ENCODE measurements at regions not wholly inside any gene's neighbourhood (a gene's known extent, or its start where the extent isn't known, plus 50 kb on each side); places are given as distances from the start of the nearest gene placed in this dataset.

DNA sequence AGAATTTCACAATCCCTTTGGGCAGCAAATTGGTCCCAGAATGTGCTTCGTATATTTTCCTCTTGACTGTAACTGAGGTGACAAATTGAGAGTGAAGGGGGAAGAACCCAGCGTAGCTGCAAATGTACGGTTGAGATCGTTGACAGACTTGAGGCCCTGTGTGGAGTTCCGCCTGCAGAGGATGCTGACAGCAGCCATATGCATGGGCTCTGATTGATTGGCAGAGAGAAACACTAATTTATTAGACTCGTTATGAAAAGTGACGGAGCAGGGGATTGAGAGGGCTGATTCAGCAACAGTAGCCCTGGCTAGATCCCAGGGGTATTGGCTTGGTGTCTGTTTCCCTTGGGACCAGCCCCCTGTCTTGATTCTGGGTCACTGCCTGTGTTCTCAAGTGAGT is 930.1 kb upstream of the EEF2KMT start:
- no peaks in the 10 kb centered on the region for H3K9me3 ChIP-seq (ENCODE audit: control insufficient read depth, insufficient read depth, low read depth, low read length)
- H3K4me1 ChIP-seq (ENCODE audit: control insufficient read depth, insufficient read depth, low read length), result no peaks in the 10 kb centered on the region
- ChIA-PET CTCF (no interaction called here), POLR2A (no interaction called here)
- TF ChIP-seq ZSCAN23 (tag by site-specific recombination; IDR thresholded peaks at IDR 0.05), result no peak
- TF ChIP-seq ZNF239 (tag by site-specific recombination; IDR thresholded peaks at IDR 0.05), result no peak
- no peak for TF ChIP-seq ZSCAN30 (tag by site-specific recombination; IDR thresholded peaks at IDR 0.05)
- H3K4me3 ChIP-seq (ENCODE audit: low read depth, low read length), result no peak overlapping the region
- no peak overlapping the region for H3K27ac ChIP-seq (ENCODE audit: extremely low read depth, low read depth, low read length)
- H3K36me3 ChIP-seq (ENCODE audit: control insufficient read depth in 2 of 2, insufficient read depth in 1 of 2, low read length in 2 of 2), result no peaks in the 10 kb centered on the region

DNA sequence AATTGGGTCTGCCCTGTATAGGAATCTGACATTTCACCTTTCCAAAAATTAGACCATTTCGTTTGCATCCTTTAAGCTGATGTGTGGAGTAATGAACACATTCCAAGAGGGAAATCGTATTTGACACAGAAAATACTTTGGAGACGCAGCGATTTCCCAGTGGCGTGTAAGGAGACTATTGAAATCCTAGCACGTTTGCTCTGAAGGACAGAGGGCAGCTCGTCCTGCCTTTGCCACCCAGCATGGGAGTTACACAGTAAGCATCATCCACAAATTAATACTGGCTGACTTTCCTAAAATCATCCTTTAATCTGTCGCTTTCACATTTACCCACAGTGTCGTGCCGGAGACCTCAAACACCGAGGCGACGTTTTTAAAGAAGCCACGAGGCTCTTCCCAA is 925.9 kb upstream of the EEF2KMT start:
- Histone ChIP-seq H3K4me1 (ENCODE audit: control insufficient read depth, insufficient read depth, low read length) (no peaks in the 10 kb centered on the region), H3K27ac (ENCODE audit: extremely low read depth, low read depth, low read length) (no peak overlapping the region), H3K4me3 (ENCODE audit: low read depth, low read length) (no peak overlapping the region), H3K9me3 (ENCODE audit: control insufficient read depth, insufficient read depth, low read depth, low read length) (no peaks in the 10 kb centered on the region), H3K36me3 (ENCODE audit: control insufficient read depth in 2 of 2, insufficient read depth in 1 of 2, low read length in 2 of 2) (no peaks in the 10 kb centered on the region)
- POLR2A ChIA-PET, result no interaction called here
- CTCF ChIA-PET, result interaction anchor here (0.7 kb wide), 1 partner anchor 13 kb away, joined by 4 read pairs; no protein-coding TSS in a partner anchor
- TF ChIP-seq, protein P1, sequence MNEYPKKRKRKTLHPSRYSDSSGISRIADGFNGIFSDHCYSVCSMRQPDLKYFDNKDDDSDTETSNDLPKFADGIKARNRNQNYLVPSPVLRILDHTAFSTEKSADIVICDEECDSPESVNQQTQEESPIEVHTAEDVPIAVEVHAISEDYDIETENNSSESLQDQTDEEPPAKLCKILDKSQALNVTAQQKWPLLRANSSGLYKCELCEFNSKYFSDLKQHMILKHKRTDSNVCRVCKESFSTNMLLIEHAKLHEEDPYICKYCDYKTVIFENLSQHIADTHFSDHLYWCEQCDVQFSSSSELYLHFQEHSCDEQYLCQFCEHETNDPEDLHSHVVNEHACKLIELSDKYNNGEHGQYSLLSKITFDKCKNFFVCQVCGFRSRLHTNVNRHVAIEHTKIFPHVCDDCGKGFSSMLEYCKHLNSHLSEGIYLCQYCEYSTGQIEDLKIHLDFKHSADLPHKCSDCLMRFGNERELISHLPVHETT (tag by site-specific recombination; IDR thresholded peaks at IDR 0.05), result no peak
- TF ChIP-seq ZNF791 (tag by site-specific recombination; IDR thresholded peaks at IDR 0.05) (no peak), ZNF560 (tag by site-specific recombination; IDR thresholded peaks at IDR 0.05; ENCODE audit: borderline replicate concordance) (no peak), ZNF514 (tag by site-specific recombination; IDR thresholded peaks at IDR 0.05) (no peak), ZFP69B (tag by site-specific recombination; IDR thresholded peaks at IDR 0.05) (no peak), ZFP41 (tag by site-specific recombination; IDR thresholded peaks at IDR 0.05; ENCODE audit: borderline replicate concordance) (no peak), ZNF274 (IDR thresholded peaks at IDR 0.05; ENCODE audit: low read length) (no peak), ZNF274 (tag by site-specific recombination; IDR thresholded peaks at IDR 0.05; ENCODE audit: borderline replicate concordance) (no peak), ZEB2 (tag by site-specific recombination; IDR thresholded peaks at IDR 0.05) (no peak), ZNF747 (tag by site-specific recombination; IDR thresholded peaks at IDR 0.05) (no peak), ZNF707 (tag by site-specific recombination; IDR thresholded peaks at IDR 0.05) (no peak), ZNF324 (tag by site-specific recombination; IDR thresholded peaks at IDR 0.05) (no peak), ZNF548 (tag by site-specific recombination; IDR thresholded peaks at IDR 0.05) (no peak), ZNF571 (tag by site-specific recombination; IDR thresholded peaks at IDR 0.05) (no peak), SCRT2 (tag by site-specific recombination; IDR thresholded peaks at IDR 0.05) (no peak), GFI1B (tag by site-specific recombination; IDR thresholded peaks at IDR 0.05) (no peak), ZSCAN23 (tag by site-specific recombination; IDR thresholded peaks at IDR 0.05) (no peak)
- TF ChIP-seq, protein P2, sequence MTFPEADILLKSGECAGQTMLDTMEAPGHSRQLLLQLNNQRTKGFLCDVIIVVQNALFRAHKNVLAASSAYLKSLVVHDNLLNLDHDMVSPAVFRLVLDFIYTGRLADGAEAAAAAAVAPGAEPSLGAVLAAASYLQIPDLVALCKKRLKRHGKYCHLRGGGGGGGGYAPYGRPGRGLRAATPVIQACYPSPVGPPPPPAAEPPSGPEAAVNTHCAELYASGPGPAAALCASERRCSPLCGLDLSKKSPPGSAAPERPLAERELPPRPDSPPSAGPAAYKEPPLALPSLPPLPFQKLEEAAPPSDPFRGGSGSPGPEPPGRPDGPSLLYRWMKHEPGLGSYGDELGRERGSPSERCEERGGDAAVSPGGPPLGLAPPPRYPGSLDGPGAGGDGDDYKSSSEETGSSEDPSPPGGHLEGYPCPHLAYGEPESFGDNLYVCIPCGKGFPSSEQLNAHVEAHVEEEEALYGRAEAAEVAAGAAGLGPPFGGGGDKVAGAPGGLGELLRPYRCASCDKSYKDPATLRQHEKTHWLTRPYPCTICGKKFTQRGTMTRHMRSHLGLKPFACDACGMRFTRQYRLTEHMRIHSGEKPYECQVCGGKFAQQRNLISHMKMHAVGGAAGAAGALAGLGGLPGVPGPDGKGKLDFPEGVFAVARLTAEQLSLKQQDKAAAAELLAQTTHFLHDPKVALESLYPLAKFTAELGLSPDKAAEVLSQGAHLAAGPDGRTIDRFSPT (tag by site-specific recombination; IDR thresholded peaks at IDR 0.05), result no peak

DNA sequence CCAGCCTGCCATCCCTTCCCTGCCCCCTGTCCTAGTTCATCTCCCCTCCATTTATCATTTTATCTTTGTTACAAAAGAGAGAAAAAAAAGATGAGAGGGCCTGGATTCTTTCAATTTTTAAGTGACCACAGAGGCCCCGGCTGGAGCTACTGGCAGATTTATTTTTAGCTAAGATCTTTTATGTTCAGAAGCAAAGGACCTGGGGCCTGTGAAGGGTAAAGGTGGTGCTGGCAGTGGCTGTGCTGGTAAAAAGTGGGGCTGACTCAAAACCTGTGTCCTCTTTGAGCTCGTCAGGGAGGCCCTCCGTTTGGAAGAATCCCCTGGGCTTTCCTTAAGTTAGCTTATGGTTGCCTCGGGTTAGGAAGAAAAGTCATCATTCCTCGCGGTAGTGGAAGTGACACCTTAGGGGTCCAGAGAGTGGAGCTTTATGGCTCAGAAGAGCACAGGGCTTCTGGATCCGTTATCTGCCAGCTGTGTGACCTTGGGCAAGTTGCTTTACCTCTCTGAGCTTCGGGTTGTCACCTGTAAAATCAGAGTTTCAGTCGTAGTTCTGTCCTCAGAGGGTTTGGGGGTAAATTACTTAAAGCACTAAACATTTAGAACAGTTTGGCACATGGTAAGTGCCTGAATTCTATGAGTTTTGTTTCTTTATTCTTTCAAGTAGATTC is 923.8 kb upstream of the EEF2KMT start:
- H3K4me1 ChIP-seq (ENCODE audit: control insufficient read depth, insufficient read depth, low read length), result no peaks in the 10 kb centered on the region
- no peaks in the 10 kb centered on the region for H3K9me3 ChIP-seq (ENCODE audit: control insufficient read depth, insufficient read depth, low read depth, low read length)
- H3K27ac ChIP-seq (ENCODE audit: extremely low read depth, low read depth, low read length), result no peak overlapping the region
- ChIA-PET POLR2A (no interaction called here), CTCF (interaction anchor here (0.5 kb wide), 1 partner anchor 14 kb away, joined by 10 read pairs; no protein-coding TSS in a partner anchor)
- no peaks in the 10 kb centered on the region for H3K36me3 ChIP-seq (ENCODE audit: control insufficient read depth in 2 of 2, insufficient read depth in 1 of 2, low read length in 2 of 2)
- no peak overlapping the region for H3K4me3 ChIP-seq (ENCODE audit: low read depth, low read length)
- TF ChIP-seq, protein P3, sequence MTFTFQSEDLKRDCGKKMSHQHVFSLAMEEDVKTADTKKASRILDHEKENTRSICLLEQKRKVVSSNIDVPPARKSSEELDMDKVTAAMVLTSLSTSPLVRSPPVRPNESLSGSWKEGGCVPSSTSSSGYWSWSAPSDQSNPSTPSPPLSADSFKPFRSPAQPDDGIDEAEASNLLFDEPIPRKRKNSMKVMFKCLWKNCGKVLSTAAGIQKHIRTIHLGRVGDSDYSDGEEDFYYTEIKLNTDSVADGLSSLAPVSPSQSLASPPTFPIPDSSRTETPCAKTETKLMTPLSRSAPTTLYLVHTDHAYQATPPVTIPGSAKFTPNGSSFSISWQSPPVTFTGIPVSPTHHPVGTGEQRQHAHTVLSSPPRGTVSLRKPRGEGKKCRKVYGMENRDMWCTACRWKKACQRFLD (tag by site-specific recombination; IDR thresholded peaks at IDR 0.05), result no peak
- TF ChIP-seq ZNF626 (tag by site-specific recombination; IDR thresholded peaks at IDR 0.05) (no peak), ZNF132 (tag by site-specific recombination; IDR thresholded peaks at IDR 0.05; ENCODE audit: borderline replicate concordance) (no peak), ZEB2 (tag by site-specific recombination; IDR thresholded peaks at IDR 0.05) (no peak)
- TF ChIP-seq, protein P4, sequence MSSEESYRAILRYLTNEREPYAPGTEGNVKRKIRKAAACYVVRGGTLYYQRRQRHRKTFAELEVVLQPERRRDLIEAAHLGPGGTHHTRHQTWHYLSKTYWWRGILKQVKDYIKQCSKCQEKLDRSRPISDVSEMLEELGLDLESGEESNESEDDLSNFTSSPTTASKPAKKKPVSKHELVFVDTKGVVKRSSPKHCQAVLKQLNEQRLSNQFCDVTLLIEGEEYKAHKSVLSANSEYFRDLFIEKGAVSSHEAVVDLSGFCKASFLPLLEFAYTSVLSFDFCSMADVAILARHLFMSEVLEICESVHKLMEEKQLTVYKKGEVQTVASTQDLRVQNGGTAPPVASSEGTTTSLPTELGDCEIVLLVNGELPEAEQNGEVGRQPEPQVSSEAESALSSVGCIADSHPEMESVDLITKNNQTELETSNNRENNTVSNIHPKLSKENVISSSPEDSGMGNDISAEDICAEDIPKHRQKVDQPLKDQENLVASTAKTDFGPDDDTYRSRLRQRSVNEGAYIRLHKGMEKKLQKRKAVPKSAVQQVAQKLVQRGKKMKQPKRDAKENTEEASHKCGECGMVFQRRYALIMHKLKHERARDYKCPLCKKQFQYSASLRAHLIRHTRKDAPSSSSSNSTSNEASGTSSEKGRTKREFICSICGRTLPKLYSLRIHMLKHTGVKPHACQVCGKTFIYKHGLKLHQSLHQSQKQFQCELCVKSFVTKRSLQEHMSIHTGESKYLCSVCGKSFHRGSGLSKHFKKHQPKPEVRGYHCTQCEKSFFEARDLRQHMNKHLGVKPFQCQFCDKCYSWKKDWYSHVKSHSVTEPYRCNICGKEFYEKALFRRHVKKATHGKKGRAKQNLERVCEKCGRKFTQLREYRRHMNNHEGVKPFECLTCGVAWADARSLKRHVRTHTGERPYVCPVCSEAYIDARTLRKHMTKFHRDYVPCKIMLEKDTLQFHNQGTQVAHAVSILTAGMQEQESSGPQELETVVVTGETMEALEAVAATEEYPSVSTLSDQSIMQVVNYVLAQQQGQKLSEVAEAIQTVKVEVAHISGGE (tag by site-specific recombination; conservative IDR thresholded peaks at IDR 0.05; ENCODE audit: low read depth), result no peak

Data from HEK293 (cell line).